Gastroesophageal sphincter (tissue), 4 donors: ENCODE measurements at regions not wholly inside any gene's neighbourhood (a gene's known extent, or its start where the extent isn't known, plus 50 kb on each side); places are given as distances from the start of the nearest gene placed in this dataset.
"Not testable (repeated sequence)": the region's sequence is repeated elsewhere in the genome, so short reads cannot be mapped to it uniquely, and the experiment has no call there.

Experiments
- ATAC-seq: fragments of 150-250 bp; one replicate; pipeline ENCODE4 v1.9.1; 2016; ENCODE audit warnings: mild to moderate bottlenecking, moderate library complexity
- H3K27ac ChIP-seq, 4 donors: fragments of 200-600 bp; sonication (generic) in 3 of 4; 1 replicate in 3 of 4; 2 replicates in 1 of 4; pipeline ENCODE4 v1.5.1; 2016 to 2019
- H3K27me3 ChIP-seq: fragments of 200-600 bp; sonication (generic); one replicate; pipeline ENCODE4 v1.5.1; 2019
- H3K36me3 ChIP-seq, 2 donors: fragments of 200-600 bp; sonication (generic); one replicate each; pipeline ENCODE4 v1.5.1; 2019; ENCODE audit warnings: control low read depth in 1 of 2
- H3K4me1 ChIP-seq, 3 donors: fragments of 200-600 bp; sonication (generic); 1 replicate in 2 of 3; 2 replicates in 1 of 3; pipeline ENCODE4 v1.5.1; 2016 to 2019; ENCODE audit warnings: control low read depth in 2 of 3
- H3K4me3 ChIP-seq, 2 donors: fragments of 200-600 bp; sonication (generic); one replicate each; pipeline ENCODE4 v1.5.1; 2019; ENCODE audit warnings: mild to moderate bottlenecking in 1 of 2, moderate library complexity in 1 of 2
- H3K9me3 ChIP-seq, 3 donors: fragments of 200-600 bp; sonication (generic); one replicate each; pipeline ENCODE4 v1.5.1; 2017 to 2019; ENCODE audit warnings: control low read depth in 2 of 3
- CTCF ChIP-seq, 4 experiments: fragments of 200-600 bp in 2 of 4; fragments of 450-650 bp in 2 of 4; sonication (generic) in 1 of 4; IDR thresholded peaks; one replicate each; pipeline ENCODE4 v1.5.1; 2017 to 2019; ENCODE audit warnings: antibody characterized with exemption in 4 of 4, mild to moderate bottlenecking in 2 of 4, moderate library complexity in 2 of 4
- EP300 ChIP-seq: sonication (generic); formaldehyde crosslinking; IDR thresholded peaks from one replicate; pipeline ENCODE4 v1.6.1; 2017; ENCODE audit warnings: antibody characterized with exemption, mild to moderate bottlenecking
- POLR2A ChIP-seq, 2 donors: fragments of 450-650 bp; IDR thresholded peaks; one replicate each; pipeline ENCODE4 v1.6.1; 2017; ENCODE audit warnings: antibody characterized with exemption in 2 of 2, mild to moderate bottlenecking in 2 of 2, moderate library complexity in 1 of 2
- POLR2AphosphoS5 ChIP-seq: sonication (generic); formaldehyde crosslinking; IDR thresholded peaks from one replicate; pipeline ENCODE4 v1.6.1; 2017; ENCODE audit warnings: antibody characterized with exemption
- WGBS, 2 donors: methylation state at CpG; one replicate each; pipeline ENCODE4 v1.1.5; 2018; ENCODE audit warnings: low coverage in 1 of 2; 5-methylcytosine and 5-hydroxymethylcytosine counted together

- not testable (repeated sequence) for H3K4me3 ChIP-seq, ATAC-seq
Measured at GRCh38 chr5:44756097-44756496, 52.6 kb upstream of the MRPS30 start.

GRCh38 chr5:44747396-44747795 lies 61.4 kb upstream of the MRPS30 start:
- no peak for ATAC-seq
- Histone ChIP-seq H3K36me3 (no peaks in the 10 kb centered on the region), H3K4me3 (no peak overlapping the region), H3K27me3 (no peaks in the 10 kb centered on the region), H3K4me1 (no peaks in the 10 kb centered on the region), H3K27ac (no peak overlapping the region), H3K9me3 (no peaks in the 10 kb centered on the region)
- TF ChIP-seq CTCF (IDR thresholded peaks at IDR 0.05), result no peak
- TF ChIP-seq EP300, result no peak
- TF ChIP-seq POLR2AphosphoS5, result no peak
- no peak for TF ChIP-seq POLR2A (IDR thresholded peaks at IDR 0.05)
- WGBS, 2 donors, result 43 to 67% methylated on average over 1 of the region's 1 CpG

More at GRCh38 chr5:44756097-44756496, 52.6 kb upstream of the MRPS30 start:
- not testable (repeated sequence) for H3K27ac ChIP-seq, H3K9me3 ChIP-seq, H3K27me3 ChIP-seq, H3K4me1 ChIP-seq, H3K36me3 ChIP-seq
- WGBS, 2 donors, result 90% methylated on average over 4 to 11 of the region's 11 CpGs

- no peak for TF ChIP-seq POLR2AphosphoS5
- TF ChIP-seq CTCF (IDR thresholded peaks at IDR 0.05), result no peak
- TF ChIP-seq POLR2A (IDR thresholded peaks at IDR 0.05), result no peak
- TF ChIP-seq EP300, result no peak
- Histone ChIP-seq H3K27ac (no peak overlapping the region), H3K36me3 (no peaks in the 10 kb centered on the region), H3K27me3 (no peaks in the 10 kb centered on the region), H3K4me1 (no peaks in the 10 kb centered on the region), H3K9me3 (no peaks in the 10 kb centered on the region), H3K4me3 (no peak overlapping the region)
- ATAC-seq, result no peak
Measured at GRCh38 chr5:44740660-44741059, 68.1 kb upstream of the MRPS30 start.

DNA sequence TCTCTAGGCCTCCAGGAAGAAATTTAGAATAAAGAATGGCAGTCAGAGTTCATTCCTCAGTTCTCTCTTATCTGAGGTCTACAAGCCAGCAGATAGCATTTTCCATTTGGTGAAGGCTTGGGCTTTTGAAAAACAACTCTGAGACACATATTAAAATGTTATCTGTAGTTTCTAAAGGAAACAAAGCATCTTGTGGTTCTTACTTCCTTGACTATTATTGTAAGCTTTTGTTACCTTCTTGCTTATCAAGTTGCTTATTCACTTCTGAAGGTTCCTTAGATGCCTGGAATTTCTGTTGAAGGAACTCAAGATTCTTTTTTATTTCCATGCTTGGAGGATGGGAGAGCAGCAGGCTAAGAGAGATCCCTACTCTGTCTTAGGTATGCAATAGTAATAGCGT lies 79.2 kb upstream of the MRPS30 start:
- no peak for TF ChIP-seq POLR2AphosphoS5
- no peak for TF ChIP-seq CTCF (IDR thresholded peaks at IDR 0.05)
- TF ChIP-seq POLR2A (IDR thresholded peaks at IDR 0.05), result no peak
- TF ChIP-seq EP300, result no peak
- 78 to 100% methylated on average over 1 of the region's 1 CpG for WGBS, 2 donors
- no peak overlapping the region for H3K27ac ChIP-seq
- no peaks in the 10 kb centered on the region for H3K9me3 ChIP-seq
- H3K36me3 ChIP-seq, result no peaks in the 10 kb centered on the region
- ATAC-seq, result no peak
- H3K27me3 ChIP-seq, result no peaks in the 10 kb centered on the region
- H3K4me3 ChIP-seq, result no peak overlapping the region
- H3K4me1 ChIP-seq, result no peaks in the 10 kb centered on the region

GRCh38 chr5:44727100-44727499 lies 81.6 kb upstream of the MRPS30 start:
- Histone ChIP-seq H3K27ac (no peak overlapping the region), H3K27me3 (no peaks in the 10 kb centered on the region), H3K4me3 (no peak overlapping the region), H3K4me1 (no peaks in the 10 kb centered on the region), H3K36me3 (no peaks in the 10 kb centered on the region), H3K9me3 (no peaks in the 10 kb centered on the region)
- no peak for TF ChIP-seq POLR2A (IDR thresholded peaks at IDR 0.05)
- no peak for TF ChIP-seq POLR2AphosphoS5
- TF ChIP-seq EP300, result no peak
- TF ChIP-seq CTCF (IDR thresholded peaks at IDR 0.05), result no peak
- no peak for ATAC-seq
- WGBS, 2 donors, result 42 to 63% methylated on average over 1 of the region's 1 CpG

DNA sequence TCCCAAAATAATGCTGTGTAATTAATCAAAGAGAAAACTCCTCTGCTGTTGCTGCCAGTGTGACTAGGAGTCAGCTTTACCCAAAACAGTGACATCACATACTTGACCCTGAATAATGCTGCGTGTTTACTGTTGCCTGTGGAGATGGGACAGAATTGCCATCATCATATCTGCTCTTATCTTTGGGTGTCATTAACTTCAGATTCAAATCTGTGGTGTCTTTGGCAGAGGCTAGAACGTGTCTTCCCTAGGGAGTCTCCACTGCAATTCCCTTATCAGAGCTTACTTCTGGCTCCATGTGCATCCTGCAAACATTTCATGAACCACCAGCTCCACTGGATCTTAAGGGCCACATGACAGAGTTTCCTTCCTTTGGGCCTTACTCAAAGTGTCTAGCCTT lies 88.9 kb upstream of the MRPS30 start:
- H3K27ac ChIP-seq, result no peak overlapping the region
- H3K27me3 ChIP-seq, result no peaks in the 10 kb centered on the region
- no peak for ATAC-seq
- TF ChIP-seq POLR2A (IDR thresholded peaks at IDR 0.05), result no peak
- TF ChIP-seq POLR2AphosphoS5, result no peak
- H3K4me1 ChIP-seq, result no peaks in the 10 kb centered on the region
- H3K4me3 ChIP-seq, result no peak overlapping the region
- WGBS, 2 donors, result 63 to 64% methylated on average over 2 of the region's 2 CpGs
- no peaks in the 10 kb centered on the region for H3K9me3 ChIP-seq
- H3K36me3 ChIP-seq, result no peaks in the 10 kb centered on the region
